Fibroblast of lung (primary cell): ENCODE measurements at regions not wholly inside any gene's neighbourhood (a gene's known extent, or its start where the extent isn't known, plus 50 kb on each side); places are given as distances from the start of the nearest gene placed in this dataset.

Experiments used
- DNase-seq, 2 donors: peaks; one replicate each; pipeline versions ENCODE4 v3.0.0 to v3.0.0-alpha.2; 2010; ENCODE audit warnings: low read depth in 2 of 2
- H2AFZ ChIP-seq: 2 replicates; pipeline ENCODE4 v1.5.1; 2012; ENCODE audit warnings: low read length, control low read depth, inconsistent platforms
- H3K27ac ChIP-seq: 2 replicates; pipeline ENCODE4 v1.5.1; 2011; ENCODE audit warnings: low read length, control low read depth; ENCODE audit not compliant: insufficient read depth
- H3K27me3 ChIP-seq: 2 replicates; pipeline ENCODE4 v1.5.1; 2011; ENCODE audit warnings: mild to moderate bottlenecking, low read length; ENCODE audit not compliant: control insufficient read depth, insufficient read depth
- H3K36me3 ChIP-seq: 2 replicates; pipeline ENCODE4 v1.5.1; 2011; ENCODE audit warnings: low read length; ENCODE audit not compliant: control insufficient read depth, insufficient read depth
- H3K4me1 ChIP-seq: 2 replicates; pipeline ENCODE4 v1.5.1; 2011; ENCODE audit warnings: low read length; ENCODE audit not compliant: control insufficient read depth, insufficient read depth; ENCODE audit errors: extremely low read depth
- H3K4me2 ChIP-seq: 2 replicates; pipeline ENCODE4 v1.5.1; 2011; ENCODE audit warnings: low read length, control low read depth; ENCODE audit not compliant: insufficient read depth; ENCODE audit errors: extremely low read depth
- H3K4me3 ChIP-seq, 4 experiments: fragments of 200-600 bp in 1 of 4; sonication (generic) in 1 of 4; replicated peaks in 1 of 4; 2 replicates each; pipeline ENCODE4 v1.5.1; 2011 to 2016; ENCODE audit warnings: low read length in 4 of 4, low read depth in 3 of 4, mild to moderate bottlenecking in 3 of 4, control low read depth in 2 of 4, inconsistent platforms in 1 of 4, mixed read lengths in 1 of 4; ENCODE audit not compliant: insufficient read depth in 1 of 4; ENCODE audit errors: control extremely low read depth in 1 of 4
- H3K79me2 ChIP-seq: 2 replicates; pipeline ENCODE4 v1.5.1; 2012; ENCODE audit warnings: mild to moderate bottlenecking, low read length, inconsistent platforms; ENCODE audit not compliant: control insufficient read depth, insufficient read depth
- H3K9ac ChIP-seq: 2 replicates; pipeline ENCODE4 v1.5.1; 2011; ENCODE audit warnings: mild to moderate bottlenecking, low read length, control low read depth; ENCODE audit not compliant: insufficient read depth
- H3K9me3 ChIP-seq: 2 replicates; pipeline ENCODE4 v1.5.1; 2012; ENCODE audit warnings: low read depth, low read length; ENCODE audit not compliant: control insufficient read depth, insufficient read depth
- H4K20me1 ChIP-seq: 2 replicates; pipeline ENCODE4 v1.5.1; 2011; ENCODE audit warnings: low read length; ENCODE audit not compliant: control insufficient read depth, insufficient read depth; ENCODE audit errors: extremely low read depth
- CTCF ChIP-seq, 2 donors: IDR thresholded peaks in 1 of 2; conservative IDR thresholded peaks in 1 of 2; 1 replicate in 1 of 2; 2 replicates in 1 of 2; pipeline ENCODE4 v1.5.1; 2011 to 2012; ENCODE audit warnings: low read length in 2 of 2, control low read depth in 1 of 2, inconsistent platforms in 1 of 2, low read depth in 1 of 2, mild to moderate bottlenecking in 1 of 2
- EZH2 ChIP-seq: IDR thresholded peaks from 2 replicates; pipeline ENCODE4 v1.5.1; 2012; ENCODE audit warnings: low read length, control low read depth, mild to moderate bottlenecking; ENCODE audit errors: missing control alignments

- H3K9ac ChIP-seq, result no peak overlapping the region
- H3K79me2 ChIP-seq, result no peaks in the 10 kb centered on the region
- DNase-seq, result no peak
- H4K20me1 ChIP-seq, result no peaks in the 10 kb centered on the region
- no peak overlapping the region for H2AFZ ChIP-seq
- H3K4me3 ChIP-seq, result no peak overlapping the region
- TF ChIP-seq EZH2 (no peak), CTCF (conservative IDR thresholded peaks at IDR 0.05 in 1 of 2, IDR thresholded peaks at IDR 0.05 in 1 of 2; ENCODE audit: low read depth in 1 of 2, low read length in 2 of 2) (no peak)
- no peak overlapping the region for H3K4me2 ChIP-seq
- no peaks in the 10 kb centered on the region for H3K36me3 ChIP-seq
- H3K27ac ChIP-seq, result no peak overlapping the region
- no peaks in the 10 kb centered on the region for H3K27me3 ChIP-seq
- H3K4me1 ChIP-seq, result no peaks in the 10 kb centered on the region
- no peaks in the 10 kb centered on the region for H3K9me3 ChIP-seq
Measured at GRCh38 chr2:49840428-49840975, 686.2 kb upstream of the FSHR start.

GRCh38 chr2:49839818-49840217, 685.5 kb upstream of the FSHR start:
- H3K9me3 ChIP-seq, result no peaks in the 10 kb centered on the region
- H3K79me2 ChIP-seq, result no peaks in the 10 kb centered on the region
- no peak overlapping the region for H3K9ac ChIP-seq
- H2AFZ ChIP-seq, result no peak overlapping the region
- H4K20me1 ChIP-seq, result no peaks in the 10 kb centered on the region
- TF ChIP-seq CTCF (conservative IDR thresholded peaks at IDR 0.05 in 1 of 2, IDR thresholded peaks at IDR 0.05 in 1 of 2; ENCODE audit: low read depth in 1 of 2, low read length in 2 of 2) (no peak), EZH2 (no peak)
- H3K4me1 ChIP-seq, result no peaks in the 10 kb centered on the region
- no peak overlapping the region for H3K27ac ChIP-seq
- no peaks in the 10 kb centered on the region for H3K27me3 ChIP-seq
- no peak for DNase-seq
- no peak overlapping the region for H3K4me2 ChIP-seq
- H3K4me3 ChIP-seq, result no peak overlapping the region
- H3K36me3 ChIP-seq, result no peaks in the 10 kb centered on the region

- H3K9me3 ChIP-seq, result no peaks in the 10 kb centered on the region
- no peak overlapping the region for H2AFZ ChIP-seq
- no peak overlapping the region for H3K4me3 ChIP-seq
- no peak overlapping the region for H3K9ac ChIP-seq
- no peak for DNase-seq
- H3K4me1 ChIP-seq, result no peaks in the 10 kb centered on the region
- no peak for TF ChIP-seq EZH2
- no peak for TF ChIP-seq CTCF (conservative IDR thresholded peaks at IDR 0.05 in 1 of 2, IDR thresholded peaks at IDR 0.05 in 1 of 2; ENCODE audit: low read depth in 1 of 2, low read length in 2 of 2)
- no peaks in the 10 kb centered on the region for H3K79me2 ChIP-seq
- no peak overlapping the region for H3K27ac ChIP-seq
- no peaks in the 10 kb centered on the region for H4K20me1 ChIP-seq
- H3K36me3 ChIP-seq, result no peaks in the 10 kb centered on the region
- H3K4me2 ChIP-seq, result no peak overlapping the region
- no peaks in the 10 kb centered on the region for H3K27me3 ChIP-seq
Measured at GRCh38 chr2:49837561-49838293, 683.4 kb upstream of the FSHR start.
